SK-N-SH treated with all-trans-retinoic acid at 6 μM for 48 hours (cell line): ENCODE measurements at regions not wholly inside any gene's neighbourhood (a gene's known extent, or its start where the extent isn't known, plus 50 kb on each side); places are given as distances from the start of the nearest gene placed in this dataset.

Experiments
- CSDC2 ChIP-seq: fragments of 250-450 bp; sonication (Bioruptor Pico); IDR thresholded peaks from 2 replicates; pipeline ENCODE4 v1.5.0; 2020; ENCODE audit warnings: mild to moderate bottlenecking, moderate library complexity
- GLIS3 ChIP-seq: fragments of 250-450 bp; sonication (Bioruptor Pico); IDR thresholded peaks from 2 replicates; pipeline ENCODE4 v1.5.0; 2020; ENCODE audit warnings: mild to moderate bottlenecking, moderate library complexity
- ISL1 ChIP-seq: fragments of 250-450 bp; sonication (Bioruptor Pico); IDR thresholded peaks from 2 replicates; pipeline ENCODE4 v2.1.2; 2022; ENCODE audit warnings: mild to moderate bottlenecking, moderate library complexity
- PPARA ChIP-seq: fragments of 250-450 bp; sonication (Bioruptor Pico); IDR thresholded peaks from 2 replicates; pipeline ENCODE4 v1.5.0; 2020; ENCODE audit warnings: mild to moderate bottlenecking, borderline replicate concordance
- RARB ChIP-seq: fragments of 250-450 bp; sonication (Bioruptor Pico); IDR thresholded peaks from 2 replicates; pipeline ENCODE4 v1.8.0; 2021; ENCODE audit warnings: mild to moderate bottlenecking, moderate library complexity
- TCF4 ChIP-seq: fragments of 250-450 bp; sonication (Bioruptor Pico); IDR thresholded peaks from 2 replicates; pipeline ENCODE4 v1.8.0; 2021; ENCODE audit warnings: mild to moderate bottlenecking, moderate library complexity, borderline replicate concordance
- TOX ChIP-seq: fragments of 250-450 bp; sonication (Bioruptor Pico); IDR thresholded peaks from 2 replicates; pipeline ENCODE4 v1.8.0; 2021; ENCODE audit warnings: mild to moderate bottlenecking, moderate library complexity, borderline replicate concordance
- ZFP3 ChIP-seq: fragments of 250-450 bp; sonication (Bioruptor Pico); IDR thresholded peaks from 2 replicates; pipeline ENCODE4 v1.5.0; 2020; ENCODE audit warnings: mild to moderate bottlenecking, moderate library complexity
- ZFP30 ChIP-seq: fragments of 450-650 bp; formaldehyde crosslinking; IDR thresholded peaks from 2 replicates; pipeline ENCODE4 v1.5.0; 2022; ENCODE audit warnings: mild to moderate bottlenecking, moderate library complexity
- ZNF565 ChIP-seq: fragments of 450-650 bp; formaldehyde crosslinking; conservative IDR thresholded peaks from 2 replicates; pipeline ENCODE4 v1.5.0; 2020; ENCODE audit warnings: low read depth, mild to moderate bottlenecking, moderate library complexity
- ZNF8 ChIP-seq: fragments of 450-650 bp; formaldehyde crosslinking; IDR thresholded peaks from 2 replicates; pipeline ENCODE4 v1.5.0; 2020; ENCODE audit warnings: mild to moderate bottlenecking, moderate library complexity
- TF ChIP-seq, protein P1 (sequence below): fragments of 250-450 bp; sonication (Bioruptor Pico); IDR thresholded peaks from 2 replicates; pipeline ENCODE4 v1.8.0; 2020; ENCODE audit warnings: mild to moderate bottlenecking, moderate library complexity, borderline replicate concordance

- no peak for TF ChIP-seq RARB (CRISPR knock-in tag)
- no peak for TF ChIP-seq ZNF565
- TF ChIP-seq, protein P1, sequence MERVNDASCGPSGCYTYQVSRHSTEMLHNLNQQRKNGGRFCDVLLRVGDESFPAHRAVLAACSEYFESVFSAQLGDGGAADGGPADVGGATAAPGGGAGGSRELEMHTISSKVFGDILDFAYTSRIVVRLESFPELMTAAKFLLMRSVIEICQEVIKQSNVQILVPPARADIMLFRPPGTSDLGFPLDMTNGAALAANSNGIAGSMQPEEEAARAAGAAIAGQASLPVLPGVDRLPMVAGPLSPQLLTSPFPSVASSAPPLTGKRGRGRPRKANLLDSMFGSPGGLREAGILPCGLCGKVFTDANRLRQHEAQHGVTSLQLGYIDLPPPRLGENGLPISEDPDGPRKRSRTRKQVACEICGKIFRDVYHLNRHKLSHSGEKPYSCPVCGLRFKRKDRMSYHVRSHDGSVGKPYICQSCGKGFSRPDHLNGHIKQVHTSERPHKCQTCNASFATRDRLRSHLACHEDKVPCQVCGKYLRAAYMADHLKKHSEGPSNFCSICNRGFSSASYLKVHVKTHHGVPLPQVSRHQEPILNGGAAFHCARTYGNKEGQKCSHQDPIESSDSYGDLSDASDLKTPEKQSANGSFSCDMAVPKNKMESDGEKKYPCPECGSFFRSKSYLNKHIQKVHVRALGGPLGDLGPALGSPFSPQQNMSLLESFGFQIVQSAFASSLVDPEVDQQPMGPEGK (CRISPR knock-in tag) = no peak
- no peak for TF ChIP-seq TCF4 (CRISPR knock-in tag)
- TF ChIP-seq GLIS3 (CRISPR knock-in tag) = no peak
- no peak for TF ChIP-seq PPARA (CRISPR knock-in tag)
- no peak for TF ChIP-seq ISL1
- TF ChIP-seq ZNF8 = no peak
- no peak for TF ChIP-seq ZFP3 (CRISPR knock-in tag)
- no peak for TF ChIP-seq TOX (CRISPR knock-in tag)
- no peak for TF ChIP-seq CSDC2
- TF ChIP-seq ZFP30 = no peak
Observed at GRCh38 chr2:194203898-194204297, 1453.1 kb upstream of the SLC39A10 start.
